T-helper 1 cell treated with Interleukin-12 subunit alpha and Interleukin-12 subunit beta and Interleukin-4 antibody, amounts not matched to agents 30 ng/mL and 1 ng/mL, for 36 hours (primary cell): ENCODE measurements at regions not wholly inside any gene's neighbourhood (a gene's known extent, or its start where the extent isn't known, plus 50 kb on each side); places are given as distances from the start of the nearest gene placed in this dataset.

Source experiments
- intact Hi-C: fragments of 100-400 bp; cut with micrococcal nuclease; formaldehyde crosslinking; loops from one replicate; pipeline ENCODE4 v1.15.1; 2024

GRCh38 chr6:164478426-164478825 is 831.0 kb downstream of the C6orf118 start:
- intact Hi-C loops: no loop called here

- intact Hi-C loops: no loop called here
Measured at GRCh38 chr6:164477790-164478189, 831.6 kb downstream of the C6orf118 start.

- intact Hi-C loops: no loop called here
Measured at GRCh38 chr6:164477101-164477500, 832.3 kb downstream of the C6orf118 start.

- intact Hi-C loops: no loop called here
Measured at GRCh38 chr6:164469276-164469949, 840.0 kb downstream of the C6orf118 start.

DNA sequence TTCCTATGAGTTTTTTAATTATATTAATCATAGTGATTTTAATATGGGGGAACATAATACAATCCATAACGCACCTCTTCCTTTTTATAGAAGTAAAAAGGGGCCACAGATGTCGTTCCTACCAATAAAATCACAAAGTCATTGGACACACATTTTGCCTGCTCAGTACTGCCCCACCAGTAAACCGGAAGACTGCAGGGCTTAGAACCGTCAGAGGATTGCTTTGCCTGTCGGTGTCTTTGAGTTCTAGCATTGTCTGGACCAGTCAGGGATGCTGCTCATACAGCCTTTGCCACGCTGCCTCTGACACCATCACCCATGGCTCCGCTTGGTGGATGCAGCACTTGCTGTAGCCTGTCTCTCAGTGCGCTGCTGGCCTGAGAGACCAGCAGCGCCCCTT is 853.6 kb downstream of the C6orf118 start:
- intact Hi-C loops: no loop called here

GRCh38 chr6:164453835-164454234 is 855.6 kb downstream of the C6orf118 start:
- intact Hi-C loops: no loop called here

DNA sequence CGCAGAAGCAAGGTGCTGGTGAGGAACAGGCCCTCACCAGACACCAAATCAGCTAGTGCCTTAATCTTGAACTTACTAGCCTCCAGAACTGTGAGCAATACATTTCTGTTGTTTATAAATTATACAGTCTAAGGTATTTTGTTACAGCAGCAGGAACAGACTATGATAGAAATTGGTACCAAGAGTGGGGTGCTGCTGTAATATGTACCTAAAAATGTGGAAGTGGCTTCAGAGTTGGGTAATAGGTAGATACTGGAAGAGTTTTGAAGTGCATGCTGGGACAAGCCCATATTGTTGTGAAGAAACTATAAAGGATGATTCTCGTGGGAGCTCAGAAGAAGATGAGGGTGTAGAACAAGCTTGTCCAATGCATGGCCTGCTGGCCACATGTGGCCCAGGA is 866.8 kb downstream of the C6orf118 start:
- intact Hi-C loops: no loop called here

- intact Hi-C loops: no loop called here
Measured at GRCh38 chr6:164439331-164439730, 870.1 kb downstream of the C6orf118 start.

GRCh38 chr6:164436976-164437375 is 872.4 kb downstream of the C6orf118 start:
- intact Hi-C loops: no loop called here

DNA sequence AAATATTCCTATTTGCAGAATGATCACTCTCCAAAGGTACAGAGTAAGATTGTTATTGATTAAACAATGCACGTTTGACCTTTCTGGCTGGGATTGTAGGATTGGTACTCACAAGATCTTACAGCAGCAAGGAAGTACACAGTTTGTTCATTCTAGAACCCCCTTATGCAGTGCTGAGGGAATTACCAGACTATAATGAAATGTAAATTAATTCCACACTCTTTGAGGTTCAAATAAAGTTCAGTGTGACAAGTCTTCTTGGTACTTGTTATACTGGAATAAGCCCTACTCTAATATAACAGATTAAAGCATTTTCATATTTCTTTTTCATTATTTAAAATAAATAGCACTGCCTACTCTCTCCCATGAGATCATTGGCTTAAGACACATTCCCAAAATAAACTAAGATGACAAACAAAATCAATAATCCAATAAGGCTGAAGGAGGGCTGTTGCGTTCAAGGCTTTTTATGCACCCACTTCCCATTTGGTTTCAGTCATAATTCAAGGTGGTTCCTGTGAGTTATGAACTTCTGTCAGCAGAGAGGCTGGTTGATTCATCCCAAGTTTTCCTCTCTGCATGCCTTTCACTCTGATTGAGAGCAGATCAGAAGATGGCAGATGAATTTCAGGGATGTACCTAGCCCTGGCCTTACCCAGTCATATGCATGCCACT is 881.5 kb downstream of the C6orf118 start:
- intact Hi-C loops: no loop called here

GRCh38 chr6:164424489-164424888 is 884.9 kb downstream of the C6orf118 start:
- intact Hi-C loops: no loop called here

DNA sequence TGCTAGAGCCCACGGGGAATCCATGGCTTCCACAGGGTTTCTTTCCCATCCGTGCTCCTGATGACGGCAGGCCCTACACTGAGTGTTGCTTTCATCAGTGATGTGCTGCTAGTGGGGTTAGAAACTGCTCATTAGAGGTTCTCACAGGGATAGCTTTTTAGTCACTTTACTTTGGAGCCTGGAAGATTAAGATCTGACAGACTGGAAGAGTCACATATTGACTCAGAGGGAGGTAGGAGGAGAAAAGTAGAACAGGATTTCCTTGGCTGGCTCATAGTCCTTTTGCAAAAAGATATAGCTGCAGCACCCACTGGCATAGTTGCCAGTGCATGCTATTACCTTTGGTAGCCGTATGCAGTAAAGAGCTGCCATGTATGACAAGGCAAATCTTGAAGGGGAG is 890.3 kb downstream of the C6orf118 start:
- intact Hi-C loops: no loop called here

- intact Hi-C loops: no loop called here
Measured at GRCh38 chr6:164418262-164418588, 891.2 kb downstream of the C6orf118 start.

DNA sequence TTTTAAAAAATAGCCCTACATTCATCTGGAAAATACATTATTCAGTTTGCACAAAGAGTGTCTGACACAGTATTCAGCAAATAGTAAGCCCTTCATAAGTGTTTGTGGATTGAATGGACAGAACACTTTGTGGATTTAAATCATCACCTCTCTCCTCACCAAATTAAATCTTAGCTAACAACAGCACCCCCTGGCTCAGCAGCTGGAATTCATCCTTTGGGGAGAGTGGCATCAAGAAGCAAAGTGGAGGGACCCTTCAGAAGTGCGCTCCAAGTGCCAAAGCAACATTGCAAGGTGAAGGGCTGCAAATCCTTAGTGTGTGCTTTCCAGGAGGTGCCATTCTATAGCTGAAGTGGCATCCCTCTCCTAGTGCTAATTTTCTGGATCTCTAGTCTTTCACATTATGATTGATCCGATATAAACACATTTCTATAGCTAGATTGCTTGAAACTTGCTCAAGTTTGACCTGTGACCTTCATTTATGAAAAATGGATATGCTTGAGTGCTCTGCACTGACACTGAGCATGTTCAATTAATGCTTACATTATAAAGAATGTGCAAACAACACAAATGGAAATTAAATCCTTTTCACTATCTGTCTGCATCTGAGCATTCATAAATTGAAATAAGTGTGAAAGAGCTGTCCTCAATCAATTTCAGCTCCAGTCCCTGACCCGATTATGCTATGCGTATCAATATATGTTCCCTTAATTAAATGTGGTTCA is 891.7 kb downstream of the C6orf118 start:
- intact Hi-C loops: no loop called here

DNA sequence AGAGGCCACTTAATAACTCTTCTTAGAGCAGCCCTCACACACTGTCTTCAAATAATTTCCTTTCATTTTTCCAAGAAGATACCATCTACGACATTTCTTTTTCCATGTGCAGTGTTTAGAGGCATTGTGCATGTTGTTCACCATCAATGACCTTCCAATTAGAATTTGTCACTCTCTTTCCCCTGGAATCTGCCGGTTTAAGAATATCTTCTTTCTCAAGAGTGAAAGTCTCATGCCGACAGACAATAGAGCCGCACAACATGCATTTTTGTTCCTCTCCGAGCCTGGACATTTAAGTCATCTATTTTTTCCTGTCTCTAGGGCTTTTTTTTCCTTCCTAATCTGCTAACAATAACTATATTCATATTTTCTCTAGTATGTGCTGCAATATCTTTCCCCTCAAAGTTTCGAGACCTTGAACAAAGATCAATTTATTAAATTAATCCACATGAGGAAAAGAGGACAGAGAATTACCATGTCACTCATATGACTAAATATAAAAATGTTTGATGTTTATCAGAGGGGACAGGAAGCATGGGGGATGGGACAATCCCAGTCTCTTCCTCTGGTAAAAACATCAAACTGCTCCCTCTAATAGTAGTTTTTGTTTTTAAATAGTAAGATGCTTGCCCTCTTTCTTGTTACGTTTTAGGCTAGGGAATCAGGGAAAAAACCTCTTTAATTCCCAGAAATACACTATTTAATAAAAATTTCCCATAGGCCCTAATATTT is 893.4 kb downstream of the C6orf118 start:
- intact Hi-C loops: no loop called here

DNA sequence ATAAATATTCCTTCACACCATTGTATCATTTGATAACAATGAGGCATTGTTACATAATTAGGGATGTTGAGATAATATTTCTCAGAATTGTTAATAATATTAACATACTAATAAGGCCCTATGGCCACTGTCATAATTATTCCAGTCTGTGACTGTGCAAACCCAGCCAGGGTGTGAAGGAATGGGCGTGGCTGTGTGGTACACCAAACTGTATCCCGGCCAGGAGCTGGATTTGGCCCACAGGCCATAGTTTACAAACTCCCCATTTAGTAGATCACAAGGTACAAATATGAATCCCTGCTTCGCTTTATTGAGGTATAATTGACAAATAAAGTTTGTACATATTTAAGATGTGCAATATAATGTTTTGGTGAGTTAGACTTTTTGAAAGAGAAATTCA is 894.7 kb downstream of the C6orf118 start:
- intact Hi-C loops: no loop called here

- intact Hi-C loops: no loop called here
Measured at GRCh38 chr6:164412566-164412965, 896.8 kb downstream of the C6orf118 start.

GRCh38 chr6:164410017-164410416 is 899.4 kb downstream of the C6orf118 start:
- intact Hi-C loops: no loop called here

GRCh38 chr6:164409309-164410009 is 899.9 kb downstream of the C6orf118 start:
- intact Hi-C loops: no loop called here

- intact Hi-C loops: no loop called here
Measured at GRCh38 chr6:164408868-164409267, 900.5 kb downstream of the C6orf118 start.

DNA sequence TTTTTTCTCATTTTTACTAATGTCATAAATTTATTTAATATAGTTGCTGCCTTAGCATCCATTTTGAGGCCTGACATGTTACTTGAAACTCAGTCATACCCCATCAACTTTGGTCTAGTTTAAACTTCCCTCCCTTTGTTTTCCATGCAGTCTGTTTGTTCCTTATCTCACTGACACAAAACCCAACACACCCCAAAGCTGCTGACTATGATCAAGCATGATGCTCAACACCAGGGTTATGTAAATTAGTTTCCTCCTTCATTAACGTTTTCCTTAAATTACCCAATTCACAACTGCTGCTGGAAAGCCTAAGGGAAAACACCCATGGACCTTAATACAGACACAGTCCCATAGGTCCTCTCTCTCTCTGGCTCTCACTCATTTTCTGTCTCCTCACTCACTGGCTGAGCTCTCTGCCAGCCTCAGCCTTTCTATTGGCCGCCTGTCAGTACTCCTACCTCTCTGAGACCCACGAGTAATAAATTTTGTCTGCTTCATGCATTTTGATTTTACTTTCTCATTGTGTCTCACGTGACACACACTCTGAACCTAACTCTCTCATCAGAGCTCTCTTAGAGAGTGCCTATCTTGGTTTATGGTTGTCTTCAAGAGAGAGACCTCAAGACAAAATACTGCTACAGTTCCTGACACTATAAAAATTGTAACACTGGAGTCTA is 904.5 kb downstream of the C6orf118 start:
- intact Hi-C loops: no loop called here
